ENCODE measurements at regions not wholly inside any gene's neighbourhood (a gene's known extent, or its start where the extent isn't known, plus 50 kb on each side); places are given as distances from the start of the nearest gene placed in this dataset.

GRCh38 chr4:126221282-126221681 lies 906.5 kb downstream of the FAT4 start:
- no peak overlapping the region for H3K4me3 ChIP-seq (ENCODE audit: low read depth, low read length)
- no peaks in the 10 kb centered on the region for H3K36me3 ChIP-seq (ENCODE audit: control insufficient read depth, insufficient read depth, low read length)
- no peaks in the 10 kb centered on the region for H3K27me3 ChIP-seq (ENCODE audit: control insufficient read depth, insufficient read depth, low read length)
- H3K9me3 ChIP-seq (ENCODE audit: control insufficient read depth, insufficient read depth, low read length) = no peaks in the 10 kb centered on the region
- no peak overlapping the region for H3K9ac ChIP-seq (ENCODE audit: low read depth, low read length)
- H3K4me1 ChIP-seq (ENCODE audit: control insufficient read depth, insufficient read depth, low read length) = no peaks in the 10 kb centered on the region

- H3K4me3 ChIP-seq (ENCODE audit: low read depth, low read length) = no peak overlapping the region
Measured at GRCh38 chr4:126221717-126222340, 907.1 kb downstream of the FAT4 start.

GRCh38 chr4:126223784-126224407 lies 909.1 kb downstream of the FAT4 start:
- H3K36me3 ChIP-seq (ENCODE audit: control insufficient read depth, insufficient read depth, low read length) = no peaks in the 10 kb centered on the region
- no peaks in the 10 kb centered on the region for H3K27me3 ChIP-seq (ENCODE audit: control insufficient read depth, insufficient read depth, low read length)
- H3K9me3 ChIP-seq (ENCODE audit: control insufficient read depth, insufficient read depth, low read length) = no peaks in the 10 kb centered on the region
- H3K4me1 ChIP-seq (ENCODE audit: control insufficient read depth, insufficient read depth, low read length) = no peaks in the 10 kb centered on the region
- no peak overlapping the region for H3K9ac ChIP-seq (ENCODE audit: low read depth, low read length)
- no peak overlapping the region for H3K4me3 ChIP-seq (ENCODE audit: low read depth, low read length)

More at GRCh38 chr4:126221717-126222340, 907.1 kb downstream of the FAT4 start:
- Histone ChIP-seq H3K9ac (ENCODE audit: low read depth, low read length) (no peak overlapping the region), H3K4me1 (ENCODE audit: control insufficient read depth, insufficient read depth, low read length) (no peaks in the 10 kb centered on the region), H3K9me3 (ENCODE audit: control insufficient read depth, insufficient read depth, low read length) (no peaks in the 10 kb centered on the region), H3K27me3 (ENCODE audit: control insufficient read depth, insufficient read depth, low read length) (no peaks in the 10 kb centered on the region), H3K36me3 (ENCODE audit: control insufficient read depth, insufficient read depth, low read length) (no peaks in the 10 kb centered on the region)

- no peak overlapping the region for H3K9ac ChIP-seq (ENCODE audit: low read depth, low read length)
- H3K4me1 ChIP-seq (ENCODE audit: control insufficient read depth, insufficient read depth, low read length) = no peaks in the 10 kb centered on the region
- no peaks in the 10 kb centered on the region for H3K27me3 ChIP-seq (ENCODE audit: control insufficient read depth, insufficient read depth, low read length)
- no peaks in the 10 kb centered on the region for H3K36me3 ChIP-seq (ENCODE audit: control insufficient read depth, insufficient read depth, low read length)
- H3K4me3 ChIP-seq (ENCODE audit: low read depth, low read length) = no peak overlapping the region
- no peaks in the 10 kb centered on the region for H3K9me3 ChIP-seq (ENCODE audit: control insufficient read depth, insufficient read depth, low read length)
Measured at GRCh38 chr4:126227428-126227827, 912.7 kb downstream of the FAT4 start.

- Histone ChIP-seq H3K4me1 (ENCODE audit: control insufficient read depth, insufficient read depth, low read length) (no peaks in the 10 kb centered on the region), H3K4me3 (ENCODE audit: low read depth, low read length) (no peak overlapping the region), H3K9me3 (ENCODE audit: control insufficient read depth, insufficient read depth, low read length) (no peaks in the 10 kb centered on the region), H3K9ac (ENCODE audit: low read depth, low read length) (no peak overlapping the region), H3K36me3 (ENCODE audit: control insufficient read depth, insufficient read depth, low read length) (no peaks in the 10 kb centered on the region), H3K27me3 (ENCODE audit: control insufficient read depth, insufficient read depth, low read length) (no peaks in the 10 kb centered on the region)
Measured at GRCh38 chr4:126230269-126230668, 915.5 kb downstream of the FAT4 start.

- no peaks in the 10 kb centered on the region for H3K36me3 ChIP-seq (ENCODE audit: control insufficient read depth, insufficient read depth, low read length)
- no peaks in the 10 kb centered on the region for H3K27me3 ChIP-seq (ENCODE audit: control insufficient read depth, insufficient read depth, low read length)
- H3K9ac ChIP-seq (ENCODE audit: low read depth, low read length) = no peak overlapping the region
- no peaks in the 10 kb centered on the region for H3K4me1 ChIP-seq (ENCODE audit: control insufficient read depth, insufficient read depth, low read length)
- no peak overlapping the region for H3K4me3 ChIP-seq (ENCODE audit: low read depth, low read length)
- H3K9me3 ChIP-seq (ENCODE audit: control insufficient read depth, insufficient read depth, low read length) = no peaks in the 10 kb centered on the region
Measured at GRCh38 chr4:126233483-126233882, 918.7 kb downstream of the FAT4 start.

GRCh38 chr4:126238013-126238412 lies 923.3 kb downstream of the FAT4 start:
- Histone ChIP-seq H3K9me3 (ENCODE audit: control insufficient read depth, insufficient read depth, low read length) (no peaks in the 10 kb centered on the region), H3K4me1 (ENCODE audit: control insufficient read depth, insufficient read depth, low read length) (no peaks in the 10 kb centered on the region), H3K4me3 (ENCODE audit: low read depth, low read length) (no peak overlapping the region), H3K36me3 (ENCODE audit: control insufficient read depth, insufficient read depth, low read length) (no peaks in the 10 kb centered on the region), H3K9ac (ENCODE audit: low read depth, low read length) (no peak overlapping the region), H3K27me3 (ENCODE audit: control insufficient read depth, insufficient read depth, low read length) (no peaks in the 10 kb centered on the region)

- no peak overlapping the region for H3K4me3 ChIP-seq (ENCODE audit: low read depth, low read length)
- no peaks in the 10 kb centered on the region for H3K36me3 ChIP-seq (ENCODE audit: control insufficient read depth, insufficient read depth, low read length)
- no peak overlapping the region for H3K9ac ChIP-seq (ENCODE audit: low read depth, low read length)
- H3K9me3 ChIP-seq (ENCODE audit: control insufficient read depth, insufficient read depth, low read length) = no peaks in the 10 kb centered on the region
- H3K4me1 ChIP-seq (ENCODE audit: control insufficient read depth, insufficient read depth, low read length) = no peaks in the 10 kb centered on the region
- no peaks in the 10 kb centered on the region for H3K27me3 ChIP-seq (ENCODE audit: control insufficient read depth, insufficient read depth, low read length)
Measured at GRCh38 chr4:126241634-126242033, 926.9 kb downstream of the FAT4 start.

GRCh38 chr4:126242679-126243390 lies 928.1 kb downstream of the FAT4 start:
- Histone ChIP-seq H3K27me3 (ENCODE audit: control insufficient read depth, insufficient read depth, low read length) (no peaks in the 10 kb centered on the region), H3K9ac (ENCODE audit: low read depth, low read length) (no peak overlapping the region), H3K4me3 (ENCODE audit: low read depth, low read length) (no peak overlapping the region), H3K9me3 (ENCODE audit: control insufficient read depth, insufficient read depth, low read length) (no peaks in the 10 kb centered on the region), H3K4me1 (ENCODE audit: control insufficient read depth, insufficient read depth, low read length) (no peaks in the 10 kb centered on the region), H3K36me3 (ENCODE audit: control insufficient read depth, insufficient read depth, low read length) (no peaks in the 10 kb centered on the region)

- H3K27me3 ChIP-seq (ENCODE audit: control insufficient read depth, insufficient read depth, low read length) = no peaks in the 10 kb centered on the region
- no peak overlapping the region for H3K9ac ChIP-seq (ENCODE audit: low read depth, low read length)
- no peak overlapping the region for H3K4me3 ChIP-seq (ENCODE audit: low read depth, low read length)
- no peaks in the 10 kb centered on the region for H3K9me3 ChIP-seq (ENCODE audit: control insufficient read depth, insufficient read depth, low read length)
- no peaks in the 10 kb centered on the region for H3K36me3 ChIP-seq (ENCODE audit: control insufficient read depth, insufficient read depth, low read length)
- no peaks in the 10 kb centered on the region for H3K4me1 ChIP-seq (ENCODE audit: control insufficient read depth, insufficient read depth, low read length)
Measured at GRCh38 chr4:126247409-126247808, 932.7 kb downstream of the FAT4 start.

- Histone ChIP-seq H3K4me1 (ENCODE audit: control insufficient read depth, insufficient read depth, low read length) (no peaks in the 10 kb centered on the region), H3K27me3 (ENCODE audit: control insufficient read depth, insufficient read depth, low read length) (no peaks in the 10 kb centered on the region), H3K4me3 (ENCODE audit: low read depth, low read length) (no peak overlapping the region), H3K9ac (ENCODE audit: low read depth, low read length) (no peak overlapping the region), H3K9me3 (ENCODE audit: control insufficient read depth, insufficient read depth, low read length) (no peaks in the 10 kb centered on the region), H3K36me3 (ENCODE audit: control insufficient read depth, insufficient read depth, low read length) (no peaks in the 10 kb centered on the region)
Measured at GRCh38 chr4:126250006-126250405, 935.3 kb downstream of the FAT4 start.

GRCh38 chr4:126251169-126251568 lies 936.4 kb downstream of the FAT4 start:
- Histone ChIP-seq H3K4me3 (ENCODE audit: low read depth, low read length) (no peak overlapping the region), H3K36me3 (ENCODE audit: control insufficient read depth, insufficient read depth, low read length) (no peaks in the 10 kb centered on the region), H3K27me3 (ENCODE audit: control insufficient read depth, insufficient read depth, low read length) (no peaks in the 10 kb centered on the region), H3K9me3 (ENCODE audit: control insufficient read depth, insufficient read depth, low read length) (no peaks in the 10 kb centered on the region), H3K4me1 (ENCODE audit: control insufficient read depth, insufficient read depth, low read length) (no peaks in the 10 kb centered on the region), H3K9ac (ENCODE audit: low read depth, low read length) (no peak overlapping the region)
